22Rv1 (cell line): ENCODE measurements at regions not wholly inside any gene's neighbourhood (a gene's known extent, or its start where the extent isn't known, plus 50 kb on each side); places are given as distances from the start of the nearest gene placed in this dataset.

Experiments used
- ZFX ChIP-seq: fragments of 450-650 bp; IDR thresholded peaks from 2 replicates; pipeline ENCODE4 v1.6.1; 2017; ENCODE audit warnings: antibody characterized with exemption, borderline replicate concordance
- TF ChIP-seq, protein P1 (sequence below): fragments of 450-650 bp; IDR thresholded peaks from 2 replicates; pipeline ENCODE4 v1.5.1; 2017; ENCODE audit warnings: mild to moderate bottlenecking

DNA sequence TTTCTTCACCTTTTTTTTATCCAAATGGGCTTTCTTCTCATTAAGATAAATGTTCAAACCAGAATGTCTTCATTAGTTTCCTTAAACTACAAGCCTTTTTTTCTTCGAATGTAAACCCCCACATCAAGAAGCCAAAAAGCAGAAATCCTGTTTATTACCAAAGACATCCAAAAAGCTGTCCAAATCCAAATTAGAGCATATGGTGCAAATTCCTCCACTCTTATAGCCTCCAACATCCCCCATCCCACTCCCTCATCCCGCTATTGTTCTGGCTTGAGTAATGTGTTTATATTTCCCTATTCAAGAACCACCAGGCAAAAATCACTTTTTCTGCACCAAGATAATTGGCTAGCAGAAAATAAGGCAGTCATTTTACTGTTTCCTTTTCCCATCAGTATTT lies 315.1 kb upstream of the ADGRL3 start:
- TF ChIP-seq, protein P1, sequence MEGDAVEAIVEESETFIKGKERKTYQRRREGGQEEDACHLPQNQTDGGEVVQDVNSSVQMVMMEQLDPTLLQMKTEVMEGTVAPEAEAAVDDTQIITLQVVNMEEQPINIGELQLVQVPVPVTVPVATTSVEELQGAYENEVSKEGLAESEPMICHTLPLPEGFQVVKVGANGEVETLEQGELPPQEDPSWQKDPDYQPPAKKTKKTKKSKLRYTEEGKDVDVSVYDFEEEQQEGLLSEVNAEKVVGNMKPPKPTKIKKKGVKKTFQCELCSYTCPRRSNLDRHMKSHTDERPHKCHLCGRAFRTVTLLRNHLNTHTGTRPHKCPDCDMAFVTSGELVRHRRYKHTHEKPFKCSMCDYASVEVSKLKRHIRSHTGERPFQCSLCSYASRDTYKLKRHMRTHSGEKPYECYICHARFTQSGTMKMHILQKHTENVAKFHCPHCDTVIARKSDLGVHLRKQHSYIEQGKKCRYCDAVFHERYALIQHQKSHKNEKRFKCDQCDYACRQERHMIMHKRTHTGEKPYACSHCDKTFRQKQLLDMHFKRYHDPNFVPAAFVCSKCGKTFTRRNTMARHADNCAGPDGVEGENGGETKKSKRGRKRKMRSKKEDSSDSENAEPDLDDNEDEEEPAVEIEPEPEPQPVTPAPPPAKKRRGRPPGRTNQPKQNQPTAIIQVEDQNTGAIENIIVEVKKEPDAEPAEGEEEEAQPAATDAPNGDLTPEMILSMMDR: no peak
- no peak for TF ChIP-seq ZFX
